NAMALWA (cell line): ENCODE measurements at regions not wholly inside any gene's neighbourhood (a gene's known extent, or its start where the extent isn't known, plus 50 kb on each side); places are given as distances from the start of the nearest gene placed in this dataset.
A peak's percentile ranks its signal among the peaks of the same experiment; 100 is the strongest.

ENCODE experiments used
- DNase-seq: peaks from one replicate; pipeline ENCODE4 v3.0.0-alpha.2; 2015; ENCODE audit warnings: low spot score

- DNase-seq = no peak
Observed at GRCh38 chr9:20042128-20042711, 253.4 kb upstream of the SLC24A2 start.

GRCh38 chr9:20041697-20042081 lies 252.9 kb upstream of the SLC24A2 start:
- DNase-seq = no peak

GRCh38 chr9:20040991-20041696 lies 252.3 kb upstream of the SLC24A2 start:
- no peak for DNase-seq

GRCh38 chr9:20037699-20038098 lies 248.9 kb upstream of the SLC24A2 start:
- no peak for DNase-seq

- DNase-seq = no peak
Observed at GRCh38 chr9:20033511-20033910, 244.7 kb upstream of the SLC24A2 start.

- DNase-seq = no peak
Observed at GRCh38 chr9:20032413-20033006, 243.7 kb upstream of the SLC24A2 start.

GRCh38 chr9:20031836-20032235 lies 243.0 kb upstream of the SLC24A2 start:
- DNase-seq = no peak

- no peak for DNase-seq
Observed at GRCh38 chr9:20030671-20031070, 241.8 kb upstream of the SLC24A2 start.

GRCh38 chr9:20030221-20030620 lies 241.4 kb upstream of the SLC24A2 start:
- no peak for DNase-seq

GRCh38 chr9:20028849-20029231 lies 240.0 kb upstream of the SLC24A2 start:
- DNase-seq = no peak

GRCh38 chr9:20028192-20028848 lies 239.5 kb upstream of the SLC24A2 start:
- DNase-seq = no peak

GRCh38 chr9:20023961-20024571 lies 235.2 kb upstream of the SLC24A2 start:
- no peak for DNase-seq

- no peak for DNase-seq
Observed at GRCh38 chr9:20023210-20023905, 234.5 kb upstream of the SLC24A2 start.

GRCh38 chr9:20022410-20022809 lies 233.6 kb upstream of the SLC24A2 start:
- DNase-seq = no peak

- DNase-seq = no peak
Observed at GRCh38 chr9:20016611-20017010, 227.8 kb upstream of the SLC24A2 start.

GRCh38 chr9:20015427-20015931 lies 226.6 kb upstream of the SLC24A2 start:
- DNase-seq = peak; percentile 32

- DNase-seq = no peak
Observed at GRCh38 chr9:20014168-20014567, 225.3 kb upstream of the SLC24A2 start.

GRCh38 chr9:20012232-20012631 lies 223.4 kb upstream of the SLC24A2 start:
- DNase-seq = no peak

GRCh38 chr9:20009606-20010005 lies 220.8 kb upstream of the SLC24A2 start:
- no peak for DNase-seq

GRCh38 chr9:20002011-20002410 lies 213.2 kb upstream of the SLC24A2 start:
- no peak for DNase-seq

- DNase-seq = no peak
Observed at GRCh38 chr9:20001058-20001457, 212.2 kb upstream of the SLC24A2 start.
